NCI-H2196 treated with DMSO at 0.1 percent for 48 hours (cell line): ENCODE measurements at regions not wholly inside any gene's neighbourhood (a gene's known extent, or its start where the extent isn't known, plus 50 kb on each side); places are given as distances from the start of the nearest gene placed in this dataset.
"Not testable (repeated sequence)": the region's sequence is repeated elsewhere in the genome, so short reads cannot be mapped to it uniquely, and the experiment has no call there.

Experiments
- DNase-seq: peaks from one replicate; lab custom pipeline; 2025; ENCODE audit not compliant: unreplicated experiment; lab: John Stamatoyannopoulos, UW

- no peak for DNase-seq
Measured at GRCh38 chr5:96320797-96321196, 112.3 kb downstream of the PCSK1 start.

GRCh38 chr5:96319981-96320739 is 112.9 kb downstream of the PCSK1 start:
- DNase-seq: not testable (repeated sequence)

GRCh38 chr5:96318569-96319110 is 114.4 kb downstream of the PCSK1 start:
- DNase-seq: no peak

DNA sequence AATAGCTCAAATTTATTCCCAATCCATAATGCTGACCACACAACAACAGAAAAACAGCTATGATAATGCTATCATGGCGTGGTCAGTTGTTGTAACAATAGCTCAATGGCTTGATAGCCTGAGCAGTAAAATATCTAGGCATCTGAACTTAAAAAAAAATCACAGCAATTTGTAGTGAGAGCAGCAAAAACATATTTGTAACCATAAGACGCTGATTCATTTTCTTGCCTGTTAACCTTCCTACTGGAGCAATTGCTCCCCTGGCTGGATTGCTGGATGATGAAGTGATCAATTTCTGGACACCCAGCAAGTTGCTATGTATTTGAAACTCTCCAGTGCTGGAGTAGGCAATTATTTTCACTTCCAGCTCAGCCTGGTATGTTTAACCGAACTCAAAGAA is 115.1 kb downstream of the PCSK1 start:
- DNase-seq: no peak

- DNase-seq: no peak
Measured at GRCh38 chr5:96316487-96316886, 116.6 kb downstream of the PCSK1 start.

DNA sequence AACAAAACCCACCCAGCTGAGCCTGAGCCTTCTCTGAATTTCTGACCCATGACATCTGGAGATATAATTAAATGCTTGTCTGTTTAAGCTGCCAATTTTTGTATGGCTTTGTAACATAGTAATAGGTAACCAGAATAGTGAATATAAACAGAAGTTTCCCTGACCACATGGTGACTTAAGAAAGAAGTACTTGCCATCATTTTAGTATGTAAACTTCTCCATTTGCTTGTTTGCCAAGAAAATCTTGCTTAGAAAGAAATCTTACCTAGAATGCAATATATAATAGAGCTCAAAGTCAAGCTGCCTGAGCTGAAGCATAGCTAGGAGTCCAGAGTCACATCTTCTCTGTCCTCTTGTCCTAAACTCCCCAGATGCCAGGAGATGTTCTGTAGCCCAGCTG is 117.0 kb downstream of the PCSK1 start:
- DNase-seq: no peak

DNA sequence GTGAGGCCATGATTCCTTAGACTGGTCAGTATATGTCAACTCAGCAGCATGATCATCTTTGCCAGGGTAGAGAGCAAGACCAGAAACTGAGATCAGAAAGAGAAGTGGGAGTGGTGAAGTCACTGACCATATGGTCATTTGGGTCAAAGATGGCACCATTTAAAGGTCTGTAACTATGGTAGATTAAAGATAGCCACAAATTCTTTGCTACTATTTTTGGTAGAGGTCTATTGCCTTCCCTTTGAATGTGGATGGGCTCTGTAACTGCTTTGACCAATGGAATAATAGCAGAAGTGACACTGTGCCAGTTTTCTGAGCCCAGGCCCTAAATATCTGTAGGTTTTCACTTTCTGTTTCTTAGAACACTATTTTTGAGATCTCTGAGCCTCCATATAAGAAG is 117.6 kb downstream of the PCSK1 start:
- no peak for DNase-seq

GRCh38 chr5:96312383-96312782 is 120.7 kb downstream of the PCSK1 start:
- DNase-seq: no peak

DNA sequence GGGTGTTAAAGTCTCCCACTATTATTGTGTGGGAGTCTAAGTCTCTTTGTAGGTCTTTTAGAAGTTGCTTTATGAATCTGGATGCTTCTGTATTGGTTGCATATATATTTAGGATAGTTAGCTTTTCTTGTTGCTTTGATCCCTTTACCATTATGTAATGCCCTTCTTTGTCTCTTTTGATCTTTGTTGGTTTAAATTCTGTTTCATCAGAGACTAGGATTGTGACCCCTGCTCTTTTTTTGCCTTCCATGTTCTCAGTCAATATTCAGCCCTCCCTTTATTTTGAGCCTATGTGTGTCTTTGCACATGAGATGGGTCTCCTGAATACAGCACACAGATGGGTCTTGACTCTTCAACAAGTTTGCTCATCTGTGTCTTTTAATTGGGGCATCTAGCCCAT is 126.0 kb downstream of the PCSK1 start:
- DNase-seq: not testable (repeated sequence)

- no peak for DNase-seq
Measured at GRCh38 chr5:96302174-96302738, 130.8 kb downstream of the PCSK1 start.

- no peak for DNase-seq
Measured at GRCh38 chr5:96300976-96301375, 132.1 kb downstream of the PCSK1 start.

DNA sequence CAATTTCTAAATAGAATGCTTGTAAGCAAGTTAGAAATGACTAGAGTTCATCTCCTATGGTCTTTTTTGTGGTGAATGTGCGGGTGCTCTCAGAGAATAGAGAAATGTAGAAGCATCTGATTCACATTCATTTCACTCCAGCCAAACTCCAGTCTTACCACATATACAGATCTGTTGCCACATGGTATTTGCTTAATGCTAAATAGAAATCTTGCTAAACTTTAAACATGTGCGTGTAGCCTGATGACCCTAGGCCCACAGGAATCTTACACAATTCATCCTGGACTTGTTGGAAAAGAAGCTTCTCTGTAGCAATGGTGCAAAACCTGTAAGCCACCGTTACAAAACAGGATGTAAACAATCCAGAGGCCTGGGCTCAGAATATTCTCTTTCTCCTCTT is 135.2 kb downstream of the PCSK1 start:
- no peak for DNase-seq

- DNase-seq: no peak
Measured at GRCh38 chr5:96297290-96297689, 135.8 kb downstream of the PCSK1 start.

GRCh38 chr5:96294884-96295202 is 138.2 kb downstream of the PCSK1 start:
- DNase-seq: no peak

DNA sequence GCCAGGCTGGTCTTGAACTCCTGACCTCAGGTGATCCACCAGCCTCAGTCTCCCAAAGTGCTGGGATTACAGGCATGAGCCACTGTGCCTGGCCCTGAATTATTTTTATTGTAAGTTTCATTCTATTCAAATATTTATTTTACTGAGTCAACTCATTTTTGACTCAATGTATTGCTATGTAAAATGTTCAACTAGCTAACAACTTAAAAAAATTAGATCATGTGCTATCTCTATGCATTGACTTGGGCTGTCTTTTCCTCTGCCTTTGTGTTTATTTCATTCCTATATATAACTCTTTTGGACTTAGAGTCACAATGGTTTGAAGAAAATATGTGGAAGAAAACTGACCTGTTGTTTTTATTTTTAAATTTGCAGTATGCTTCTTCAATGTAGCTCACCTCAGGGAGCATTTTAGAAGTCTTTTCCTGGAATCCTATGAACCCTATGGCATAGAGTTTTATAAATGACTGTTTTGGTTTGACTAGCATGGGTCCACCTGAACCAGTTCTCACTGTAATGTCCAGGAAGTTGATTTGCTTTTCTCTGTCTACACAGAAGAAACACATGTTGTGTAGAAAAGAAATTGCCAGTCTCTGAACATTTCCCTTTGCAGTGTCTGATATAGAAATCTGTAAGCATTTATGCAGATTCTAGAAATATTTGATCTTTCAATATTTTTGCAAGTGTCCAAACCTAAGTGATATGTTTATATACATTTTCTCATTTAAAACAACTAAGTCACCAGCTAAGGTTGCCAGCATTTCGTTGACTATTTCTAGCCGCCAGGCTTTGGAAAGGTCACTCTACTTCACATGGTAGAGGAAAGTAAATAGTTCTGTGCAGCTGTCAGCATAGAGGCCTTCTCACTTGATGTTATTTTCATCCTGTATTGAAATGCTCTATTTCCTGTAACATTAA is 138.8 kb downstream of the PCSK1 start:
- no peak for DNase-seq

DNA sequence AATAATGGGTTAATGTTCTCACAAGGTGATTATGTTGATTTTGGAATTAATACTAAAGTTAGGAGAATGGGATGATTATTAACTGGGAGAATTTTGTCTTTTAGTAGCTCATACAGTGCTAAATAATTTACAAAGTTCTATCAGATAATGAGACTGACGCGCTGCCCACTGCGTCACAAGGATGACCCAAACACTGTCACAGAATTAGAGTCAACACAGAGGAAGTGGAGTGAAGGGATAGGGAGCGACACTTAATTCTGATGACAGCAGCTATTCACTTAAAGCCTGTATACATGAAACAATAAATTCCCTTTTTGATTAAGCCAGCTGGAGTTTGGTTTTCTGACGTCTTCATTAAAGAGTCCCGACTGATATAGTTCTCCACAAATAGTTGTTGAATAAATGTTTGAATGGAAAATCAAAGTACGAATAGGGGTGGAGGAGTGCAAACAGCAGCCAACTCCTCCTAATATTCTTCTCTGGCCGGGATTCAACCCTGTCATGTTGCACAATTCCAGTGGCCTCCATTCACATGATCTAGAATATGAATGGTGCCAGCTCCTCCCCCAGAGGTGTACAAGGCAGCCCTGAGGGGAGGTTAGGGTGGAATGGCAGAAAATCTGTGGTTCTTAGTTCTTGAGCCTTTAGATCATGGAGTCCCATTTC is 140.3 kb downstream of the PCSK1 start:
- no peak for DNase-seq

GRCh38 chr5:96289287-96289686 is 143.8 kb downstream of the PCSK1 start:
- not testable (repeated sequence) for DNase-seq

DNA sequence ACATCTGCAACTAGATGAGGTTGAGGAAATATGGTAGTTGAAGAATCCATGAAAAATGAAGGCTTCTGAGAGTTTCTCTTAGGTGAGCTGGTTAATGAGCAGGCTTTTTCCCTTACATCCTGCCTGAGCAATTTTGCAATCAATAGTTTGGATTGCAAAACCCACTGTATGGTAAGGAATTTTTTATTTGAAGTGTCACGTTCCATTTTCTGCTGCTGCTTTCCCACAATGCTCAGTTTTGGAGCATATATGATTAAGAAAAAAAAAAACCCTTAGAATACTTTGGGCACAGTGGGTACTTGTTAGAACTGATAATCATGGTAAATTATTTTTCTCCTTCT is 144.2 kb downstream of the PCSK1 start:
- no peak for DNase-seq

- DNase-seq: no peak
Measured at GRCh38 chr5:96288166-96288844, 144.7 kb downstream of the PCSK1 start.

DNA sequence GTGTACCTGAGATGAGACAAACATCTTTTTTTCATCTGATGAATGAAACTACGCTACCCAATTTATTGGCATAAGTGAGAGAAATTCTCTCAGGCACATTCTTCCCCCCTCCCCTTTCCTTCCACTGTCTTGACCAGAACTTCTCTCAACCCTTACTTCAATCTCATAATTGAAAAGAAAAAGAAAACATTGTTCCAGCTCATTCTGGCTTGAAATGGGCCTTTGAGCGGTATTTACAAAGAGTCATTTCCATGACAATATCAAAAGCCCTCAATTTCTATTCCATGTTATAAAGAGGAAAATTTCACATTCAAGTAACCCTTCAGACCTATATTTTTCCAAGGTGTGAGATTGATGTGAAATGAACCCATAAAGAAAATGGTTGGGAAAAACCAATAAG is 145.9 kb downstream of the PCSK1 start:
- no peak for DNase-seq

GRCh38 chr5:96285823-96286222 is 147.2 kb downstream of the PCSK1 start:
- no peak for DNase-seq
